Thoracic aorta (tissue), 2 donors: ENCODE measurements at regions not wholly inside any gene's neighbourhood (a gene's known extent, or its start where the extent isn't known, plus 50 kb on each side); places are given as distances from the start of the nearest gene placed in this dataset.

ENCODE experiments used
- ATAC-seq: fragments of 150-250 bp; one replicate; pipeline ENCODE4 v1.8.0; 2017; ENCODE audit warnings: low read depth; ENCODE audit not compliant: insufficient number of reproducible peaks, low FRiP score
- DNase-seq: peaks from one replicate; pipeline ENCODE4 v3.0.0-alpha.2; 2020; ENCODE audit warnings: low spot score
- H3K27ac ChIP-seq, 2 donors: fragments of 200-600 bp; sonication (generic); 1 replicate in 1 of 2; 2 replicates in 1 of 2; pipeline ENCODE4 v1.5.1; 2016; ENCODE audit warnings: mild to moderate bottlenecking in 2 of 2, moderate library complexity in 2 of 2
- H3K27me3 ChIP-seq: fragments of 200-600 bp; sonication (generic); replicated peaks from 2 replicates; pipeline ENCODE4 v1.6.0; 2016; ENCODE audit warnings: mild to moderate bottlenecking; ENCODE audit not compliant: insufficient read depth
- H3K36me3 ChIP-seq: fragments of 200-600 bp; sonication (generic); one replicate; pipeline ENCODE4 v1.5.1; 2016
- H3K4me1 ChIP-seq, 2 donors: fragments of 200-600 bp; sonication (generic); 1 replicate in 1 of 2; 2 replicates in 1 of 2; pipeline versions ENCODE4 v1.5.1 to v1.6.0; 2016; ENCODE audit warnings: low read depth in 2 of 2, mild to moderate bottlenecking in 1 of 2; ENCODE audit not compliant: control insufficient read depth in 1 of 2
- H3K4me3 ChIP-seq: fragments of 200-600 bp; sonication (generic); 2 replicates; pipeline ENCODE4 v1.5.1; 2016; ENCODE audit warnings: mild to moderate bottlenecking
- H3K9me3 ChIP-seq: fragments of 200-600 bp; sonication (generic); 2 replicates; pipeline ENCODE4 v1.5.1; 2016
- TF ChIP-seq, protein P1 (sequence below): fragments of 200-600 bp; sonication (generic); IDR thresholded peaks from one replicate; pipeline ENCODE4 v1.5.1; 2019; ENCODE audit warnings: antibody characterized with exemption

- DNase-seq (no peak), ATAC-seq (no peak)
- H3K4me1 ChIP-seq = no peaks in the 10 kb centered on the region
- no peaks in the 10 kb centered on the region for H3K27me3 ChIP-seq
- no peak overlapping the region for H3K27ac ChIP-seq
- no peak overlapping the region for H3K4me3 ChIP-seq
- no peaks in the 10 kb centered on the region for H3K36me3 ChIP-seq
- TF ChIP-seq, protein P1, sequence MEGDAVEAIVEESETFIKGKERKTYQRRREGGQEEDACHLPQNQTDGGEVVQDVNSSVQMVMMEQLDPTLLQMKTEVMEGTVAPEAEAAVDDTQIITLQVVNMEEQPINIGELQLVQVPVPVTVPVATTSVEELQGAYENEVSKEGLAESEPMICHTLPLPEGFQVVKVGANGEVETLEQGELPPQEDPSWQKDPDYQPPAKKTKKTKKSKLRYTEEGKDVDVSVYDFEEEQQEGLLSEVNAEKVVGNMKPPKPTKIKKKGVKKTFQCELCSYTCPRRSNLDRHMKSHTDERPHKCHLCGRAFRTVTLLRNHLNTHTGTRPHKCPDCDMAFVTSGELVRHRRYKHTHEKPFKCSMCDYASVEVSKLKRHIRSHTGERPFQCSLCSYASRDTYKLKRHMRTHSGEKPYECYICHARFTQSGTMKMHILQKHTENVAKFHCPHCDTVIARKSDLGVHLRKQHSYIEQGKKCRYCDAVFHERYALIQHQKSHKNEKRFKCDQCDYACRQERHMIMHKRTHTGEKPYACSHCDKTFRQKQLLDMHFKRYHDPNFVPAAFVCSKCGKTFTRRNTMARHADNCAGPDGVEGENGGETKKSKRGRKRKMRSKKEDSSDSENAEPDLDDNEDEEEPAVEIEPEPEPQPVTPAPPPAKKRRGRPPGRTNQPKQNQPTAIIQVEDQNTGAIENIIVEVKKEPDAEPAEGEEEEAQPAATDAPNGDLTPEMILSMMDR = no peak
- no peaks in the 10 kb centered on the region for H3K9me3 ChIP-seq
Observed at GRCh38 chr3:17954801-17955200, 212.4 kb upstream of the TBC1D5 start.

DNA sequence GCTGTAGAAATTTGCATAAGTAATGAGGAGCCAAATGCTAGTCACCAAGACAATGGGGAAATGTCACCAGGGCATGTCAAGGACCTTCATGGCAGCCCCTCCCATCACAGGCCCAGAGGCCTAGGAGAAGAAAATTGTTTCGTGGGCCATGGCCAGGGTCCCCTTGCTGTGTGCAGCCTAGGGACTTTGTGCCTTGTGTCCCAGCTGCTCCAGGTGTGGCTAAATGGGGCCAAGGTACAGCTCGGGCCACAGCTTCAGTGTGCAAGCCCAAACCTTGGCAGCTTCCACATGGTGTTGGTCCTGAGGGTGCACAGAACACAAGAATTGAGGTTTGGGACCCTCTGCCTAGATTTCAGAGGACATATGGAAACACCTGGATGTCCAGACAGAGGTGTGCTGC is 208.8 kb upstream of the TBC1D5 start:
- H3K9me3 ChIP-seq = no peaks in the 10 kb centered on the region
- TF ChIP-seq, protein P1 = no peak
- no peak overlapping the region for H3K27ac ChIP-seq
- DNase-seq (no peak), ATAC-seq (no peak)
- no peaks in the 10 kb centered on the region for H3K27me3 ChIP-seq
- no peaks in the 10 kb centered on the region for H3K36me3 ChIP-seq
- H3K4me1 ChIP-seq = no peaks in the 10 kb centered on the region
- H3K4me3 ChIP-seq = no peak overlapping the region

- no peak overlapping the region for H3K4me3 ChIP-seq
- no peak overlapping the region for H3K27ac ChIP-seq
- H3K9me3 ChIP-seq = no peaks in the 10 kb centered on the region
- H3K36me3 ChIP-seq = no peaks in the 10 kb centered on the region
- TF ChIP-seq, protein P1 = no peak
- ATAC-seq (no peak), DNase-seq (no peak)
- no peaks in the 10 kb centered on the region for H3K27me3 ChIP-seq
- H3K4me1 ChIP-seq = no peaks in the 10 kb centered on the region
Observed at GRCh38 chr3:17949101-17949500, 206.7 kb upstream of the TBC1D5 start.

DNA sequence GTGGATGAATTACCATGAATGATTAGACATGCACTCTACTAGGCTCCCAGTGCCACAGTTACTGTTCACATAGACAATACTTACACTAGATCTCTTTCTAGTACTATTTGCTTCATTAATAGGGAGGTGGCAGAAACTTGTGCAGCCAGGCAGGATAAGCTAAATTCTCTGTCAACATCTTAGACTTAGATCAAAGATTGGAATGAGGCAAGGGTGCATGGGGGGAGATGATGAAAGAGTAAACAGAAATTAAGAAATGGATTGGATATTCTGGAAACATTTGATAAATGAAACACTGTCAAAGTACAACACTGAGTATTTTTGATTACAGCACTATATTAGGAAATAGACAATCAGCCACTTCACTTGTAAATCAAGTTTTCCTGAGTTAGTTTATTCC is 205.4 kb upstream of the TBC1D5 start:
- no peaks in the 10 kb centered on the region for H3K27me3 ChIP-seq
- H3K4me3 ChIP-seq = no peak overlapping the region
- DNase-seq (no peak), ATAC-seq (no peak)
- H3K27ac ChIP-seq = no peak overlapping the region
- no peaks in the 10 kb centered on the region for H3K4me1 ChIP-seq
- TF ChIP-seq, protein P1 = no peak
- H3K36me3 ChIP-seq = no peaks in the 10 kb centered on the region
- H3K9me3 ChIP-seq = no peaks in the 10 kb centered on the region

- TF ChIP-seq, protein P1 = no peak
- no peak overlapping the region for H3K27ac ChIP-seq
- no peaks in the 10 kb centered on the region for H3K9me3 ChIP-seq
- H3K27me3 ChIP-seq = no peaks in the 10 kb centered on the region
- DNase-seq (no peak), ATAC-seq (no peak)
- H3K36me3 ChIP-seq = no peaks in the 10 kb centered on the region
- H3K4me1 ChIP-seq = no peaks in the 10 kb centered on the region
- no peak overlapping the region for H3K4me3 ChIP-seq
Observed at GRCh38 chr3:17946619-17947018, 204.2 kb upstream of the TBC1D5 start.
